Breast epithelium (tissue), 3 donors: ENCODE measurements at regions not wholly inside any gene's neighbourhood (a gene's known extent, or its start where the extent isn't known, plus 50 kb on each side); places are given as distances from the start of the nearest gene placed in this dataset.

Experiments
- POLR2A ChIP-seq: fragments of 450-650 bp; IDR thresholded peaks from one replicate; pipeline ENCODE4 v1.6.1; 2016; ENCODE audit warnings: antibody characterized with exemption, mild to moderate bottlenecking, moderate library complexity
- POLR2AphosphoS5 ChIP-seq, 3 donors: sonication (generic); formaldehyde crosslinking; IDR thresholded peaks; one replicate each; pipeline ENCODE4 v1.6.1; 2017; ENCODE audit warnings: antibody characterized with exemption in 3 of 3
- TF ChIP-seq, protein P1 (sequence below), 3 donors: fragments of 450-650 bp; IDR thresholded peaks; one replicate each; pipeline ENCODE4 v1.5.1; 2016 to 2017; ENCODE audit warnings: antibody characterized with exemption in 3 of 3, mild to moderate bottlenecking in 3 of 3, moderate library complexity in 3 of 3

GRCh38 chr7:155218276-155219153 lies 79.2 kb upstream of the INSIG1 start:
- TF ChIP-seq, protein P1, sequence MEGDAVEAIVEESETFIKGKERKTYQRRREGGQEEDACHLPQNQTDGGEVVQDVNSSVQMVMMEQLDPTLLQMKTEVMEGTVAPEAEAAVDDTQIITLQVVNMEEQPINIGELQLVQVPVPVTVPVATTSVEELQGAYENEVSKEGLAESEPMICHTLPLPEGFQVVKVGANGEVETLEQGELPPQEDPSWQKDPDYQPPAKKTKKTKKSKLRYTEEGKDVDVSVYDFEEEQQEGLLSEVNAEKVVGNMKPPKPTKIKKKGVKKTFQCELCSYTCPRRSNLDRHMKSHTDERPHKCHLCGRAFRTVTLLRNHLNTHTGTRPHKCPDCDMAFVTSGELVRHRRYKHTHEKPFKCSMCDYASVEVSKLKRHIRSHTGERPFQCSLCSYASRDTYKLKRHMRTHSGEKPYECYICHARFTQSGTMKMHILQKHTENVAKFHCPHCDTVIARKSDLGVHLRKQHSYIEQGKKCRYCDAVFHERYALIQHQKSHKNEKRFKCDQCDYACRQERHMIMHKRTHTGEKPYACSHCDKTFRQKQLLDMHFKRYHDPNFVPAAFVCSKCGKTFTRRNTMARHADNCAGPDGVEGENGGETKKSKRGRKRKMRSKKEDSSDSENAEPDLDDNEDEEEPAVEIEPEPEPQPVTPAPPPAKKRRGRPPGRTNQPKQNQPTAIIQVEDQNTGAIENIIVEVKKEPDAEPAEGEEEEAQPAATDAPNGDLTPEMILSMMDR (IDR thresholded peaks at IDR 0.05): no peak
- TF ChIP-seq POLR2A (no peak), POLR2AphosphoS5 (IDR thresholded peaks at IDR 0.05) (no peak)
